Upper lobe of left lung (tissue), 4 donors: ENCODE measurements at regions not wholly inside any gene's neighbourhood (a gene's known extent, or its start where the extent isn't known, plus 50 kb on each side); places are given as distances from the start of the nearest gene placed in this dataset.
"Not testable (repeated sequence)": the region's sequence is repeated elsewhere in the genome, so short reads cannot be mapped to it uniquely, and the experiment has no call there.

Experiments used
- EP300 ChIP-seq, 4 donors: sonication (generic); formaldehyde crosslinking; IDR thresholded peaks; one replicate each; pipeline ENCODE4 v1.5.1; 2017; ENCODE audit warnings: antibody characterized with exemption in 4 of 4, control low read depth in 2 of 4
- POLR2A ChIP-seq, 4 donors: fragments of 450-650 bp; IDR thresholded peaks; one replicate each; pipeline ENCODE4 v1.5.1; 2016 to 2017; ENCODE audit warnings: antibody characterized with exemption in 4 of 4, mild to moderate bottlenecking in 2 of 4
- POLR2AphosphoS5 ChIP-seq, 2 donors: sonication (generic); formaldehyde crosslinking; IDR thresholded peaks; one replicate each; pipeline ENCODE4 v1.5.1; 2017; ENCODE audit warnings: antibody characterized with exemption in 2 of 2
- TF ChIP-seq, protein P1 (sequence below), 6 experiments: fragments of 450-650 bp in 4 of 6; fragments of 200-600 bp in 2 of 6; sonication (generic) in 2 of 6; IDR thresholded peaks; one replicate each; pipeline ENCODE4 v1.5.1; 2016 to 2019; ENCODE audit warnings: antibody characterized with exemption in 6 of 6

DNA sequence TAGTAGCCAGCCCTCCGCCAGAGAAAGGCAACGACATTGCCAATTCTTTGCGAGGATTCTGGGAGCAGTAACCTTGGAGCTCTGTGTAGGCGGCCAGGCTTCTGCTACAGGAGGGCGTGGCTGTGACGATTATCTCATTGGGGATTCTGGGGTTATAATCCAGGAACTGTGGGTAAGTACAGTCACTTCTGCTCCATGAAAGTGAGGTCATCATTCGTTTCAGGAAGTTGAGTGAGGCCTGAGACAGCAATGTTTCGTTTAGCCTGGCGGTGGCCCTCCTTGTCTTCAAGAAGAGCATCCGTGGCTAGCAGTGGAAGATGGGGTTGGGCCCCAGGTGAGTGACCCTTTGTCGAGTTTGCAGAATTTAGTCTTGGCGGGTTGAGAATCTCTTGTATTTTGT is 687.6 kb upstream of the DEFB115 start:
- TF ChIP-seq, protein P1, sequence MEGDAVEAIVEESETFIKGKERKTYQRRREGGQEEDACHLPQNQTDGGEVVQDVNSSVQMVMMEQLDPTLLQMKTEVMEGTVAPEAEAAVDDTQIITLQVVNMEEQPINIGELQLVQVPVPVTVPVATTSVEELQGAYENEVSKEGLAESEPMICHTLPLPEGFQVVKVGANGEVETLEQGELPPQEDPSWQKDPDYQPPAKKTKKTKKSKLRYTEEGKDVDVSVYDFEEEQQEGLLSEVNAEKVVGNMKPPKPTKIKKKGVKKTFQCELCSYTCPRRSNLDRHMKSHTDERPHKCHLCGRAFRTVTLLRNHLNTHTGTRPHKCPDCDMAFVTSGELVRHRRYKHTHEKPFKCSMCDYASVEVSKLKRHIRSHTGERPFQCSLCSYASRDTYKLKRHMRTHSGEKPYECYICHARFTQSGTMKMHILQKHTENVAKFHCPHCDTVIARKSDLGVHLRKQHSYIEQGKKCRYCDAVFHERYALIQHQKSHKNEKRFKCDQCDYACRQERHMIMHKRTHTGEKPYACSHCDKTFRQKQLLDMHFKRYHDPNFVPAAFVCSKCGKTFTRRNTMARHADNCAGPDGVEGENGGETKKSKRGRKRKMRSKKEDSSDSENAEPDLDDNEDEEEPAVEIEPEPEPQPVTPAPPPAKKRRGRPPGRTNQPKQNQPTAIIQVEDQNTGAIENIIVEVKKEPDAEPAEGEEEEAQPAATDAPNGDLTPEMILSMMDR (IDR thresholded peaks at IDR 0.05), result not testable (repeated sequence)
- TF ChIP-seq POLR2AphosphoS5, EP300, POLR2A (IDR thresholded peaks at IDR 0.05): not testable (repeated sequence)
